Heart left ventricle (tissue), 16 donors: ENCODE measurements at regions not wholly inside any gene's neighbourhood (a gene's known extent, or its start where the extent isn't known, plus 50 kb on each side); places are given as distances from the start of the nearest gene placed in this dataset.
"Not testable (repeated sequence)": the region's sequence is repeated elsewhere in the genome, so short reads cannot be mapped to it uniquely, and the experiment has no call there.

Source experiments
- ATAC-seq, 4 donors: fragments of 200-7000 bp; cut with Tn5 transposase; one replicate each; pipeline ENCODE4 v1.9.1; 2020 to 2022; ENCODE audit warnings: moderate library complexity in 4 of 4, mild to moderate bottlenecking in 3 of 4, moderate number of reproducible peaks in 1 of 4
- DNase-seq, 5 donors: peaks; one replicate each; pipeline ENCODE4 v3.0.0-alpha.2; 2020
- H3K27ac ChIP-seq, 12 donors: fragments of 200-600 bp; sonication (generic) in 4 of 12; one replicate each; pipeline versions ENCODE4 v1.5.0 to v1.8.0; 2016 to 2022; ENCODE audit warnings: mild to moderate bottlenecking in 2 of 12
- H3K27me3 ChIP-seq, 9 donors: fragments of 200-600 bp; sonication (generic) in 2 of 9; one replicate each; pipeline versions ENCODE4 v1.5.1 to v1.8.0; 2016 to 2022; ENCODE audit warnings: mild to moderate bottlenecking in 3 of 9
- H3K36me3 ChIP-seq, 9 donors: fragments of 200-600 bp; sonication (generic) in 2 of 9; one replicate each; pipeline versions ENCODE4 v1.5.0 to v1.8.0; 2018 to 2022; ENCODE audit warnings: mild to moderate bottlenecking in 2 of 9
- H3K4me1 ChIP-seq, 12 donors: fragments of 200-600 bp; sonication (generic) in 4 of 12; one replicate each; pipeline versions ENCODE4 v1.5.0 to v1.8.0; 2016 to 2022; ENCODE audit warnings: mild to moderate bottlenecking in 3 of 12
- H3K4me3 ChIP-seq, 12 donors: fragments of 200-600 bp; sonication (generic) in 4 of 12; one replicate each; pipeline versions ENCODE4 v1.5.0 to v1.8.0; 2017 to 2022; ENCODE audit warnings: mild to moderate bottlenecking in 9 of 12, moderate library complexity in 4 of 12
- H3K9me3 ChIP-seq, 12 donors: fragments of 200-600 bp; sonication (generic) in 4 of 12; one replicate each; pipeline versions ENCODE4 v1.5.0 to v1.8.0; 2016 to 2022; ENCODE audit warnings: mild to moderate bottlenecking in 1 of 12
- CTCF ChIP-seq, 12 donors: fragments of 200-600 bp; sonication (generic) in 4 of 12; IDR thresholded peaks; one replicate each; pipeline versions ENCODE4 v1.5.0 to v1.8.0; 2018 to 2022; ENCODE audit warnings: antibody characterized with exemption in 12 of 12, mild to moderate bottlenecking in 5 of 12
- POLR2A ChIP-seq, 2 donors: fragments of 450-650 bp; IDR thresholded peaks; one replicate each; pipeline ENCODE4 v1.6.1; 2017; ENCODE audit warnings: antibody characterized with exemption in 2 of 2, mild to moderate bottlenecking in 2 of 2, moderate library complexity in 2 of 2
- WGBS, 4 donors: extraction: QIAGEN DNeasy Blood & Tissue Kit in 2 of 4; methylation state at CpG; one replicate each; pipeline versions ENCODE4 v1.1.5 to v1.1.7; 2013 to 2018; 5-methylcytosine and 5-hydroxymethylcytosine counted together
- intact Hi-C, 10 donors: fragments of 100-400 bp; cut with DNase I; formaldehyde crosslinking; loops; one replicate each; pipeline versions ENCODE4 v1.11.1 to v1.14.2; 2022
- donor health status: ischemic (EF 13 %, LVEDD 7.1; RV severe dilation, severe dysfunction).
- donor health status: healthy with polysubstance abuse.
- donor health status: DM: no; HTN: yes; CAD: no.
- donor health status: DM: no; HTN: no; CAD: no.
- donor health status: ischemic (EF 25% LVEDD 6.9; RV normal size, moderate dysfunction).
- donor health status: ischemic (EF 25% LVEDD 5.7; RV mildly dilated, moderate dysfunction).
- donor health status: healthy.
- donor health status: DM: yes; HTN: yes; CAD: no.
- donor health status: ischemic (EF 35%, LVEDD 5.7; RV mildly dilated, moderate dysfunction).
- donor health status: nonischemic (EF 11% LVEDD 7.7; RV severe dilation, severe dysfunction).
- donor health status: DM: yes; HTN: yes; CAD: no.
- donor health status: PGD.
- donor health status: ischemic (EF 29% LVEDD 5.4; RV normal size, mild dysfunction).
- donor health status: nonischemic (EF 23%, LVEDD 6.1; RV moderate dilation, normal function).

- H3K9me3 ChIP-seq: no peaks in the 10 kb centered on the region
- intact Hi-C loops: no loop called here
Measured at GRCh38 chrX:152061557-152061956, 76.8 kb downstream of the MAGEA10 start.

GRCh38 chrX:152061083-152061482 lies 77.3 kb downstream of the MAGEA10 start:
- no peak overlapping the region for H3K4me3 ChIP-seq
- no peak overlapping the region for H3K27ac ChIP-seq
- DNase-seq (no peak), ATAC-seq (no peak)
- H3K9me3 ChIP-seq: no peaks in the 10 kb centered on the region
- H3K27me3 ChIP-seq: no peaks in the 10 kb centered on the region
- no peaks in the 10 kb centered on the region for H3K36me3 ChIP-seq
- TF ChIP-seq POLR2A (IDR thresholded peaks at IDR 0.05) (no peak), CTCF (IDR thresholded peaks at IDR 0.05) (no peak)
- H3K4me1 ChIP-seq: no peaks in the 10 kb centered on the region
- intact Hi-C loops: no loop called here
- 74 to 83% (median 75%) methylated on average over 8 of the region's 8 CpGs for WGBS, 4 donors

More at GRCh38 chrX:152061557-152061956, 76.8 kb downstream of the MAGEA10 start:
- no peak for TF ChIP-seq CTCF (IDR thresholded peaks at IDR 0.05)
- TF ChIP-seq POLR2A (IDR thresholded peaks at IDR 0.05): no peak
- DNase-seq (no peak), ATAC-seq (no peak)
- Histone ChIP-seq H3K4me3 (no peak overlapping the region), H3K27me3 (no peaks in the 10 kb centered on the region), H3K4me1 (no peaks in the 10 kb centered on the region), H3K27ac (no peak overlapping the region), H3K36me3 (no peaks in the 10 kb centered on the region)

GRCh38 chrX:152050623-152051022 lies 76.1 kb upstream of the GABRE start:
- H3K4me3 ChIP-seq, H3K36me3 ChIP-seq, H3K27ac ChIP-seq, H3K4me1 ChIP-seq, ATAC-seq, DNase-seq, H3K27me3 ChIP-seq, intact Hi-C loops: not testable (repeated sequence)
- 50 to 76% (median 65%) methylated on average over 1 of the region's 1 CpG for WGBS, 4 donors
- H3K9me3 ChIP-seq: peaks cover 0 to 12% (median 0%) of the 10 kb centered on the region in 12 donors

- TF ChIP-seq POLR2A (IDR thresholded peaks at IDR 0.05): no peak
- no peak for TF ChIP-seq CTCF (IDR thresholded peaks at IDR 0.05)
- no peak for ATAC-seq
- Histone ChIP-seq H3K27me3 (no peaks in the 10 kb centered on the region), H3K36me3 (no peaks in the 10 kb centered on the region), H3K4me3 (no peak overlapping the region), H3K4me1 (no peaks in the 10 kb centered on the region), H3K27ac (no peak overlapping the region), H3K9me3 (peaks cover 0 to 15% (median 0%) of the 10 kb centered on the region in 12 donors)
- intact Hi-C loops: no loop called here
- WGBS, 4 donors: 73 to 85% (median 80%) methylated on average over 1 of the region's 1 CpG
- no peak for DNase-seq
Measured at GRCh38 chrX:152044383-152044782, 69.9 kb upstream of the GABRE start.

- intact Hi-C loops: no loop called here
- Histone ChIP-seq H3K27ac (no peak overlapping the region), H3K4me1 (no peaks in the 10 kb centered on the region), H3K4me3 (no peak overlapping the region), H3K9me3 (peaks cover 0 to 21% (median 0%) of the 10 kb centered on the region in 12 donors), H3K27me3 (no peaks in the 10 kb centered on the region), H3K36me3 (no peaks in the 10 kb centered on the region)
- no peak for ATAC-seq
- TF ChIP-seq POLR2A (IDR thresholded peaks at IDR 0.05) (no peak), CTCF (IDR thresholded peaks at IDR 0.05) (no peak)
- no peak for DNase-seq
- WGBS, 4 donors: 56 to 69% (median 66%) methylated on average over 2 of the region's 2 CpGs
Measured at GRCh38 chrX:152038804-152039203, 64.3 kb upstream of the GABRE start.
